H9 (cell line): ENCODE measurements at regions not wholly inside any gene's neighbourhood (a gene's known extent, or its start where the extent isn't known, plus 50 kb on each side); places are given as distances from the start of the nearest gene placed in this dataset.

ENCODE experiments used
- DNase-seq: peaks from one replicate; pipeline ENCODE4 v3.0.0-alpha.2; 2017
- H2AFZ ChIP-seq: one replicate; pipeline ENCODE4 v1.6.1; 2013; ENCODE audit warnings: mild to moderate bottlenecking, low read length, control low read depth, moderate library complexity
- H2AK5ac ChIP-seq: 2 replicates; pipeline ENCODE4 v1.6.1; 2013; ENCODE audit warnings: low read length, control low read depth, mixed read lengths; ENCODE audit not compliant: insufficient read length
- H2BK120ac ChIP-seq: one replicate; pipeline ENCODE4 v1.6.1; 2013; ENCODE audit warnings: low read depth, mild to moderate bottlenecking, low read length, control low read depth, inconsistent platforms; ENCODE audit not compliant: poor library complexity, severe bottlenecking
- H2BK12ac ChIP-seq: 2 replicates; pipeline ENCODE4 v1.6.1; 2013; ENCODE audit warnings: low read length, control low read depth, mixed read lengths, low read depth; ENCODE audit not compliant: insufficient read length
- H2BK15ac ChIP-seq: 2 replicates; pipeline ENCODE4 v1.6.1; 2013; ENCODE audit warnings: low read depth, low read length, control low read depth
- H2BK20ac ChIP-seq: one replicate; pipeline ENCODE4 v1.6.1; 2013; ENCODE audit warnings: low read depth, mild to moderate bottlenecking, low read length, control low read depth, inconsistent platforms; ENCODE audit not compliant: poor library complexity, severe bottlenecking
- H2BK5ac ChIP-seq: 2 replicates; pipeline ENCODE4 v1.6.1; 2013; ENCODE audit warnings: low read length, control low read depth, mixed read lengths; ENCODE audit not compliant: insufficient read length
- H3K14ac ChIP-seq: 2 replicates; pipeline ENCODE4 v1.6.1; 2013; ENCODE audit warnings: low read length, control low read depth; ENCODE audit not compliant: insufficient read depth
- H3K18ac ChIP-seq: 2 replicates; pipeline ENCODE4 v1.6.1; 2013; ENCODE audit warnings: low read depth, mild to moderate bottlenecking, mixed read lengths, low read length, control low read depth; ENCODE audit not compliant: insufficient read length
- H3K23ac ChIP-seq: 2 replicates; pipeline ENCODE4 v1.6.1; 2013; ENCODE audit warnings: low read length, control low read depth, mixed read lengths, low read depth; ENCODE audit not compliant: insufficient read length
- H3K23me2 ChIP-seq: 2 replicates; pipeline ENCODE4 v1.6.1; 2013; ENCODE audit warnings: low read depth, mild to moderate bottlenecking, mixed read lengths, low read length, control low read depth; ENCODE audit not compliant: insufficient read length, poor library complexity, severe bottlenecking
- H3K27ac ChIP-seq: 2 replicates; pipeline ENCODE4 v1.5.1; 2013; ENCODE audit warnings: low read length, control low read depth, mixed read lengths, low read depth; ENCODE audit not compliant: insufficient read length
- H3K27me3 ChIP-seq: 2 replicates; pipeline ENCODE4 v1.6.1; 2013; ENCODE audit warnings: low read length, control low read depth, inconsistent platforms; ENCODE audit not compliant: insufficient read depth
- H3K4ac ChIP-seq: 2 replicates; pipeline ENCODE4 v1.6.1; 2013; ENCODE audit warnings: low read depth, mild to moderate bottlenecking, control low read depth, inconsistent platforms, low read length, moderate library complexity
- H3K4me1 ChIP-seq: 2 replicates; pipeline ENCODE4 v1.6.1; 2013; ENCODE audit warnings: low read length, control low read depth, inconsistent platforms; ENCODE audit not compliant: insufficient read depth
- H3K4me2 ChIP-seq: 2 replicates; pipeline ENCODE4 v1.6.1; 2013; ENCODE audit warnings: low read length, control low read depth, mixed read lengths; ENCODE audit not compliant: insufficient read length, insufficient read depth
- H3K56ac ChIP-seq: 2 replicates; pipeline ENCODE4 v1.6.1; 2013; ENCODE audit warnings: low read depth, mild to moderate bottlenecking, mixed read lengths, low read length, control low read depth; ENCODE audit not compliant: insufficient read length
- H3K79me1 ChIP-seq: 2 replicates; pipeline ENCODE4 v1.6.1; 2013; ENCODE audit warnings: low read depth, mild to moderate bottlenecking, moderate library complexity, low read length, control low read depth, inconsistent platforms; ENCODE audit not compliant: insufficient read depth, poor library complexity, severe bottlenecking
- H3K79me2 ChIP-seq: 2 replicates; pipeline ENCODE4 v1.6.1; 2013; ENCODE audit warnings: low read length, control low read depth, inconsistent platforms; ENCODE audit not compliant: insufficient read depth
- H3K9ac ChIP-seq: 2 replicates; pipeline ENCODE4 v1.6.1; 2013; ENCODE audit warnings: low read length, control low read depth, mixed read lengths; ENCODE audit not compliant: insufficient read length; ENCODE audit errors: extremely low read depth
- H3K9me3 ChIP-seq: one replicate; pipeline ENCODE4 v1.6.1; 2013; ENCODE audit warnings: low read depth, low read length, inconsistent platforms; ENCODE audit not compliant: control insufficient read depth
- H3T11ph ChIP-seq: one replicate; pipeline ENCODE4 v1.6.1; 2013; ENCODE audit warnings: mild to moderate bottlenecking, low read length, control low read depth, inconsistent platforms
- H4K20me1 ChIP-seq: one replicate; pipeline ENCODE4 v1.6.1; 2013; ENCODE audit not compliant: control insufficient read depth, insufficient read length, insufficient read depth
- H4K5ac ChIP-seq: 2 replicates; pipeline ENCODE4 v1.6.1; 2013; ENCODE audit warnings: low read depth, mild to moderate bottlenecking, mixed read lengths, low read length, control low read depth; ENCODE audit not compliant: insufficient read length
- H4K8ac ChIP-seq: replicated peaks from 2 replicates; pipeline ENCODE4 v1.6.1; 2013; ENCODE audit warnings: low read length, control low read depth, mixed read lengths, low read depth; ENCODE audit not compliant: insufficient read length
- H4K91ac ChIP-seq: 2 replicates; pipeline ENCODE4 v1.6.1; 2013; ENCODE audit warnings: low read depth, mild to moderate bottlenecking, moderate library complexity, mixed read lengths, low read length, control low read depth; ENCODE audit not compliant: insufficient read length
- H3K27ac Mint-ChIP-seq, 3 experiments: 2 replicates in 2 of 3; 3 replicates in 1 of 3; pipeline ENCODE4 v1.8.0; 2020 to 2021; ENCODE audit warnings: mixed read lengths in 3 of 3, mild to moderate bottlenecking in 1 of 3, moderate library complexity in 1 of 3
- H3K27me3 Mint-ChIP-seq: 2 replicates; pipeline ENCODE4 v1.8.0; 2021; ENCODE audit warnings: low read depth, mild to moderate bottlenecking, moderate library complexity, mixed read lengths
- H3K36me3 Mint-ChIP-seq, 3 experiments: 2 replicates in 2 of 3; 3 replicates in 1 of 3; pipeline ENCODE4 v1.8.0; 2020 to 2021; ENCODE audit warnings: low read depth in 3 of 3, mixed read lengths in 3 of 3; ENCODE audit not compliant: insufficient read depth in 1 of 3
- H3K4me1 Mint-ChIP-seq, 2 experiments: 2 replicates each; pipeline ENCODE4 v1.8.0; 2020; ENCODE audit warnings: mixed read lengths in 2 of 2
- H3K4me3 Mint-ChIP-seq, 2 experiments: 2 replicates in 1 of 2; 3 replicates in 1 of 2; pipeline ENCODE4 v1.8.0; 2020 to 2021; ENCODE audit warnings: mild to moderate bottlenecking in 2 of 2, mixed read lengths in 2 of 2, moderate library complexity in 1 of 2
- H3K9me3 Mint-ChIP-seq, 2 experiments: 2 replicates in 1 of 2; 3 replicates in 1 of 2; pipeline ENCODE4 v1.8.0; 2020; ENCODE audit warnings: mild to moderate bottlenecking in 2 of 2, mixed read lengths in 2 of 2, moderate library complexity in 1 of 2
- CTCF ChIP-seq: fragments of 200-600 bp; sonication (generic); conservative IDR thresholded peaks from 3 replicates; pipeline ENCODE4 v1.8.0; 2021; ENCODE audit warnings: antibody characterized with exemption, mild to moderate bottlenecking
- WGBS: extraction: QIAGEN DNeasy Blood & Tissue Kit; methylation state at CpG from one replicate; pipeline ENCODE4 v1.1.7; 2013; ENCODE audit warnings: missing lambda C conversion rate, low lambda C conversion rate, mixed read lengths; ENCODE audit not compliant: insufficient read length; ENCODE audit errors: extremely low coverage; 5-methylcytosine and 5-hydroxymethylcytosine counted together

GRCh38 chr3:80334534-80334933 lies 566.7 kb upstream of the ROBO1 start:
- Mint-ChIP-seq H3K9me3 (no peaks in the 10 kb centered on the region; a peak in 1 of 5 replicates), H3K27me3 (no peaks in the 10 kb centered on the region), H3K4me1 (no peaks in the 10 kb centered on the region), H3K4me3 (no peak overlapping the region), H3K36me3 (no peaks in the 10 kb centered on the region), H3K27ac (no peak overlapping the region)
- Histone ChIP-seq H3K18ac (no peak overlapping the region), H3K79me1 (no peaks in the 10 kb centered on the region), H3K9me3 (no peaks in the 10 kb centered on the region), H3T11ph (no peak overlapping the region), H3K9ac (no peak overlapping the region), H3K23me2 (no peaks in the 10 kb centered on the region), H2BK5ac (no peak overlapping the region), H2BK20ac (no peak overlapping the region), H3K56ac (no peak overlapping the region), H4K91ac (no peak overlapping the region), H3K79me2 (no peaks in the 10 kb centered on the region), H3K4ac (no peak overlapping the region), H4K20me1 (no peaks in the 10 kb centered on the region), H2AK5ac (no peak overlapping the region), H3K14ac (no peak overlapping the region), H2BK12ac (no peak overlapping the region), H2AFZ (no peak overlapping the region), H4K5ac (no peak overlapping the region), H3K27ac (no peak overlapping the region), H3K27me3 (no peaks in the 10 kb centered on the region), H3K23ac (no peak overlapping the region), H2BK120ac (no peak overlapping the region), H2BK15ac (no peak overlapping the region), H4K8ac (no peak overlapping the region), H3K4me1 (no peaks in the 10 kb centered on the region), H3K4me2 (no peak overlapping the region)
- DNase-seq = no peak
- WGBS = no CpG with 5 or more reads among the region's 2 CpGs
- TF ChIP-seq CTCF = no peak
